IPS DF 6.9 (cell line): ENCODE measurements at regions not wholly inside any gene's neighbourhood (a gene's known extent, or its start where the extent isn't known, plus 50 kb on each side); places are given as distances from the start of the nearest gene placed in this dataset.
A peak's percentile ranks its signal among the peaks of the same experiment; 100 is the strongest.
"Not testable (repeated sequence)": the region's sequence is repeated elsewhere in the genome, so short reads cannot be mapped to it uniquely, and the experiment has no call there.

ENCODE experiments used
- DNase-seq: peaks from one replicate; pipeline ENCODE4 v3.0.0-alpha.2; 2013; ENCODE audit warnings: low read depth, low spot score
- H3K27ac ChIP-seq: one replicate; pipeline ENCODE4 v1.5.1; 2013; ENCODE audit warnings: low read length, control low read depth
- H3K27me3 ChIP-seq: 2 replicates; pipeline ENCODE4 v1.6.1; 2013; ENCODE audit warnings: mild to moderate bottlenecking, low read length; ENCODE audit not compliant: control insufficient read depth, insufficient read depth
- H3K36me3 ChIP-seq: 2 replicates; pipeline ENCODE4 v1.6.1; 2013; ENCODE audit warnings: low read length; ENCODE audit not compliant: control insufficient read depth, insufficient read depth
- H3K4me1 ChIP-seq: 2 replicates; pipeline ENCODE4 v1.6.1; 2013; ENCODE audit warnings: low read length; ENCODE audit not compliant: control insufficient read depth, insufficient read depth
- H3K4me3 ChIP-seq: 2 replicates; pipeline ENCODE4 v1.5.1; 2013; ENCODE audit warnings: mild to moderate bottlenecking, low read length
- H3K9me3 ChIP-seq: 2 replicates; pipeline ENCODE4 v1.6.1; 2013; ENCODE audit warnings: low read length, inconsistent platforms; ENCODE audit not compliant: control insufficient read depth, insufficient read depth
- WGBS: extraction: QIAGEN DNeasy Blood & Tissue Kit; methylation state at CpG from one replicate; pipeline ENCODE4 v1.1.7; 2013; ENCODE audit warnings: mixed read lengths, missing lambda C conversion rate; ENCODE audit not compliant: insufficient read length, insufficient coverage; 5-methylcytosine and 5-hydroxymethylcytosine counted together

DNA sequence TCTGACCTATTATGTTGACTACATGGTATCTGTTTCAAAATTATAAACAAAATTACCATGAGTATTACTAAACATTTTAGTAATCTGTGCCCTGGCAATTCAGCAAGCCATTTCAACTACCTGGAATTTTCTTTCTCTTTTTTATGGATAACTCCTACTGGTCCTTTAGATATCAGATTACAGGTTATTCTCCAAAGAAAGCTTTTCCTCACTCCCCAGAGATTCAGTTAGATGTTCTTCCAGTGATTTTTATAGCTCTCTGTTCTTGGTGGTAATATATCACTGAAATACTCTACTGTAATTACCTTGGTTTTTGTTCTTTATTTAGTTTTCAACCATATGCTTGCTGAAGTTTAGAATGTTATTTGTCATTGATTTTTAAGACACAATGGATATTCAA, 930.2 kb upstream of the FOXG1 start:
- no peaks in the 10 kb centered on the region for H3K9me3 ChIP-seq
- H3K27ac ChIP-seq = no peak overlapping the region
- H3K4me1 ChIP-seq = no peaks in the 10 kb centered on the region
- no peaks in the 10 kb centered on the region for H3K27me3 ChIP-seq
- no peaks in the 10 kb centered on the region for H3K36me3 ChIP-seq
- no peak for DNase-seq
- H3K4me3 ChIP-seq = no peak overlapping the region

DNA sequence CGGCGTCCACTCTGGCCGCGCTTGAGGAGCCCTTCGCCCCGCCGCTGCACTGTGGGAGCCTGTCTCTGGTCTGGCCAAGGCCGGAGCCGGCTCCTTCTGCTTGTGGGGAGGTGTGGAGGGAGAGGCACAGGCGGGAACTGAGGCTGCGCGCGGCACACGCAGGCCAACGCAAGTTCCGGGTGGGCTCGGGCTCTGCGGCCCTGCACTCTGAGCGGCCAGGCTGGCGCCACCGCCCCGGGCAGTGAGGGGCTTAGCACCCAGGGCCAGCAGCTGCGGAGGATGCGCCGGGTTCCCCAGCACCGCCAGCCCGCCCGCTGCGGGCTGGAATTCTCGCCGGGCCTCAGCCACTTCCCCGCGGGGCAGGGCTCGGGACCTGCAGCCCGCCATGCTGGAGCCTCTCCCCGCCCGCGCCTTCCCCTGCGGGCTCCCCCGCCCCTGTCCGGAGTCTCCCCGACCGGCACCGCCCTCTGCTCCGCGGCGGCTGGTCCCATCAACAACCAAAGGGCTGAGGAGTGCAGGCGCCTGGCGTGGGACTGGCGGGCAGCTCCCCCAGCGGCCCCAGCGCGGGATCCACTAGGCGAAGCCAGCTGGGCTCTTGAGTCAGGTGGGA, 921.2 kb upstream of the FOXG1 start:
- no CpG with 5 or more reads among the region's 54 CpGs for WGBS
- H3K27ac ChIP-seq = no peak overlapping the region
- H3K27me3 ChIP-seq = no peaks in the 10 kb centered on the region
- H3K4me1 ChIP-seq = no peaks in the 10 kb centered on the region; the same call in 1 of the 2 replicates
- DNase-seq = no peak
- H3K9me3 ChIP-seq = no peaks in the 10 kb centered on the region
- no peaks in the 10 kb centered on the region for H3K36me3 ChIP-seq
- no peak overlapping the region for H3K4me3 ChIP-seq

DNA sequence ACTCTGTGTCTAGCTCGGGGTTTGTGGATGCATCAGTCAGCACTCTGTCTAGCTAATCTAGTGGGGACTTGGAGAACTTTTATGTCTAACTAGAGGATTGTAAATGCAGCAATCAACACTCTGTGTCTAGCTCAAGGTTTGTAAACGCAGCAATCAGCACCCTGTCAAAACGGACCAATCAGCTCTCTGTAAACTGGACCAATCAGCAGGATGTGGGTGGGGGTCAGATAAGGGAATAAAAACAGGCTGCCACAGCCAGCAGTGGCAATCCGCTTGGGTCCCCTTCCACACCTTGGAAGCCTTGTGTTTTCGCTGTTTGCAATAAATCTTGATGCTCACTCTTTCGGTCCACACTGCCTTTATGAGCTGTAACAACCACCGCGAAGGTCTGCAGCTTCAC, 920.7 kb upstream of the FOXG1 start:
- Histone ChIP-seq H3K4me1 (no peaks in the 10 kb centered on the region; the same call in 1 of the 2 replicates), H3K9me3 (no peaks in the 10 kb centered on the region), H3K4me3 (no peak overlapping the region), H3K36me3 (no peaks in the 10 kb centered on the region), H3K27me3 (no peaks in the 10 kb centered on the region), H3K27ac (no peak overlapping the region)
- no CpG with 5 or more reads among the region's 8 CpGs for WGBS
- DNase-seq = no peak

DNA sequence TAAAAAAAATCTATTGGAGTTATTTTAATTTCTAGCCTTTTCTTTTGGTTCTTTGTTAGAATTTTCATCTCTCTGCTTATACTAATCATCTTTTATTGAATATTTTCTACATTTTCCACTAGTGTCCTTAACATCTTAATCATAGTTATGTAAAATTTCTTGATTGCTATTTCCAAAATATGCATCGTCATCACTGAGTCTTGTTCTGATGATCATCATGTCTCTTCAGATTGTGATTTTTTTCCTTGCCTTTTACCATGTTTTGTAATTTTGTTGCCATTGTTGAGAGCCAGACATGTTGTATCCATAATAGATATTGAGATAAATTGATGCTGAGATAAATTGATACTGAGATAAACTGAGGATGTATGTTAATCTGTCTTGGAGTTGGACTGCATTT, 919.1 kb upstream of the FOXG1 start:
- not testable (repeated sequence) for H3K4me1 ChIP-seq, H3K9me3 ChIP-seq, H3K27ac ChIP-seq, DNase-seq, H3K4me3 ChIP-seq, H3K36me3 ChIP-seq, H3K27me3 ChIP-seq
- no CpG with 5 or more reads among the region's 1 CpG for WGBS

DNA sequence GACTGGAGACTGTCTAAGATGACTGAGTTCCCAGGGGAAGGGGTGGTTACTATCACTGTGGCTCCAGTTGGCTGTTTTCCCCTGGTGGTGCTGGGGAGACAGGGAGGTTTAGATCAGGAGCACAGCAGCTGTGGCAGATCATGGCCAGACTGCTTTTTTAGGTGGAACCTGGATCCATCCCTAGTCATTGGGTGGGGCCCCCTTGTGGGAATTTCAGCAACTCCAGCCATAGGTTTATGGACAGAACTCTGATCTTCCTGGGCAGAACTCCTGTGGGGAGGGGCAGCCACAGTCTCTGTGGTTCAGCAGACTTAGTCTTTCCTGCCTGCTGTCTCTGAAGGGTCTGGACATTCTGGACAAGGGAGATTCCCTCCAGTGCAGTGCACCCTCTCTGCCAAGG, 917.4 kb upstream of the FOXG1 start:
- H3K27ac ChIP-seq, H3K9me3 ChIP-seq, H3K36me3 ChIP-seq, H3K27me3 ChIP-seq, DNase-seq, H3K4me3 ChIP-seq, H3K4me1 ChIP-seq: not testable (repeated sequence)

DNA sequence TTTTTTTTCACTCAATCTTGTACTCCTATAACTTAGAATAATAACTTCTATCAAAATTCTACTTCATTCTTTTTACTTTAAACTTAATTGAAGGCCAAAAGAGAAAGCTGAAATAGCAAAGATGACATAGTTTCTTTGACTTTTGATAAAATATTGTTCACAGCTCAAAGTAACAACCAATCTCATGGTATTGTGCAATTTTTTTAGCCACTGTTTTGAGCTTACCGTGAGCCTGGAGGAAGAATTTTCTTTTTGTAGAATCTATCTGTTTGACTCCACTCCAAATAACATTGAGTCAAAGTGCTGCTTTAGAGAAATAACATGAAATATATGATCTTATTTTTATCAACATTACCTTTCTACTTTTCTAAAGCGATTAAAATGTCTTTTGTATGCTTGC, 903.9 kb upstream of the FOXG1 start:
- no peaks in the 10 kb centered on the region for H3K9me3 ChIP-seq
- no CpG with 5 or more reads among the region's 2 CpGs for WGBS
- DNase-seq = no peak
- no peak overlapping the region for H3K27ac ChIP-seq
- no peaks in the 10 kb centered on the region for H3K36me3 ChIP-seq
- no peak overlapping the region for H3K4me3 ChIP-seq
- H3K27me3 ChIP-seq = no peaks in the 10 kb centered on the region
- no peaks in the 10 kb centered on the region for H3K4me1 ChIP-seq

DNA sequence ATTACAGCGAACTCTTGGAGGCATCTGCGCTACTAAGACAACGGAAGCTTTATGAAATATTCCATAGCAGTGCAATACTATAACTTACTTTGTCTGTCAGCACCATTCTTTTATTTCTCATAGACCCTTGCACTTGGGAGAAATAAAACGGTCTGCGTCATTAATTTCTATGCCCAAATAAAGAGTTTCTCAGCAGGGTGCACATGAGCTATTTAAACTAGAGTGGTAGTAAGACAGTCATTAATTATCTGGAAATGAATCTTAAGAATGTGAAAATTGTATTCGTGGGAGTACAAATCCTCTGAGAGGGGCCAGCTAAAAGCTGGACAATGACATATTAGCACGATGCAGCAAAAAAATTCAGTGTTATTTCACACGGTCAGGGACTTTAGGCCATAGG, 903.4 kb upstream of the FOXG1 start:
- H3K4me3 ChIP-seq = no peak overlapping the region
- H3K4me1 ChIP-seq = no peaks in the 10 kb centered on the region
- no CpG with 5 or more reads among the region's 8 CpGs for WGBS
- H3K27me3 ChIP-seq = no peaks in the 10 kb centered on the region
- H3K9me3 ChIP-seq = no peaks in the 10 kb centered on the region
- no peak for DNase-seq
- H3K27ac ChIP-seq = no peak overlapping the region
- H3K36me3 ChIP-seq = no peaks in the 10 kb centered on the region

DNA sequence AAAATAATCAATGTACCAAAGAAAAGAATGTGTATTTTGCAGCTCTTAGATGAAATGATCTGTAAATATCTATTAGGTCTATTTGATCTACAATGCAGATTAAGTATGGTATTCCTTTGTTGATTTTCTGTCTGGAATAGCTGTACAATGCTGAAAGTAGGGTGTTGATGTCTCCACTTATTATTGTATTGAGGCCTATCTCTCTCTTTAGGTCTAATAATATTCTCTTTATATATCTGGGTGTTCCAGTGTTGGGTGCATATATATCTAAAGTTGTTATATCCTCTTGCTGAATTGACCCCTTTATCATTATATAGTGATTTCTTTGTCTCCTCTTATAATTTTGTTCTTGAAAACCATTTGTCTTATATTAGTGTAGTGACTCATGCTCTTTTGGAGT, 885.5 kb upstream of the FOXG1 start:
- H3K36me3 ChIP-seq = no peaks in the 10 kb centered on the region
- H3K27ac ChIP-seq = no peak overlapping the region
- H3K27me3 ChIP-seq = no peaks in the 10 kb centered on the region
- no peak for DNase-seq
- no peak overlapping the region for H3K4me3 ChIP-seq
- no peaks in the 10 kb centered on the region for H3K9me3 ChIP-seq
- H3K4me1 ChIP-seq = no peaks in the 10 kb centered on the region

DNA sequence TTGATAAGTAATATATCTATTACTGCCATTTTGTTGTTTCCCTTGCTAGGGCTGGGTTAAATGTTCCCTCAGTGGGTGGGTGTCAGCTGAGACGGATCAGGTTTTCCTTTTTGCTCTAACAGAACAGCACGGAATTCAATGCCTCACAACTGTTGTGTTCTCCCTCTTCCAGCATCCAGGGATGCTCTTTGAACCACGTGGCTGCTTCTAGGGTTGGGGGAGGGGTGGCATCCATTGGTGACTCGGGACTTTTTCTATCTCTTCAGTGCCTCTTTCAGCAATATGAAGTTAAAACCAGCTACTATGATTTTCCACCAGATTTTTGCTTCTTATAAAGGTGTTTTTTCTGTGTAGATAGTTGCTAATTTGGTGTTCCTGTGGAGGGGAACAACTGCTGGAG, 884.9 kb upstream of the FOXG1 start:
- DNase-seq = peak; percentile 4
- Histone ChIP-seq H3K9me3 (no peaks in the 10 kb centered on the region), H3K36me3 (no peaks in the 10 kb centered on the region), H3K27me3 (no peaks in the 10 kb centered on the region), H3K27ac (no peak overlapping the region), H3K4me3 (no peak overlapping the region), H3K4me1 (no peaks in the 10 kb centered on the region)
- WGBS = no CpG with 5 or more reads among the region's 4 CpGs

DNA sequence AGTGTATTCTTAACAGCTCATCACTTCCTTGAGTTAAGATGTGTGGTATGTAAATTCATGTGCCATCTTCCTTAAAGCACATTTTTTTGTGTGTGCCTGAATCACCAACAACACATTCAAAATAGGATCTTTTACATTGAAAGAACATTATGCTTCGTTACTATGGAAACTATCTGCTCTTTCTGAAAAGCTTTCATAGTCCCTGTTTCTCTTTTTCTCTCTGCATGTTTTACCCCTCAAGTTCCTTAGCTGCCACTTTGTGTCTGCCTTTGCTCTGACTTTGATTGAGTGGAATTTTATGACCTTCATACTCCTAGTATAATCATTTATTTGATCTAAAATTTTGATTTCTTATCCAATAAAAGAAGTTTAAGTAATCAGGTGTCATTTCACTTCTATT, 880.3 kb upstream of the FOXG1 start:
- Histone ChIP-seq H3K4me3 (no peak overlapping the region), H3K4me1 (no peaks in the 10 kb centered on the region), H3K9me3 (no peaks in the 10 kb centered on the region), H3K27me3 (no peaks in the 10 kb centered on the region), H3K27ac (no peak overlapping the region), H3K36me3 (no peaks in the 10 kb centered on the region)
- no peak for DNase-seq
- WGBS = no CpG with 5 or more reads among the region's 1 CpG

DNA sequence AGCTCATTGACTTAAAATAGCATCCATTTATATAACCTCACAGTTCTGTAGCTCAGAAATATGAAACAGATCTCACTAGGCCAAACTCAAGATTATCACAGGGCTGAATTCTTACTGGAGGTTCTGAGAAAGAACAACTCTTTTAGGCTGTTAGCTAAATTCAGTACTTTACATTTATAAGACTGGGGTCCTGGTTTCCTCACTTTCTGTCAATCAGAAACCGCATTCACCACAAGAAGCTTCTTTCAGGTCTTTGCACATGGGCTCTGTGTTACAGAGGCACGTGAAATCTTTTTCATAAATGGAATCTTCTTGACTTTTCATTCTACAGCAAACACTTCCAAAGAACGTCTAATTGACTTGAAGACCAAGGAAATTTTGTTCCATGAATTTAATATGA, 876.3 kb upstream of the FOXG1 start:
- no peaks in the 10 kb centered on the region for H3K36me3 ChIP-seq
- H3K4me1 ChIP-seq = no peaks in the 10 kb centered on the region
- no peaks in the 10 kb centered on the region for H3K9me3 ChIP-seq
- no peaks in the 10 kb centered on the region for H3K27me3 ChIP-seq
- H3K27ac ChIP-seq = no peak overlapping the region
- no CpG with 5 or more reads among the region's 3 CpGs for WGBS
- DNase-seq = no peak
- no peak overlapping the region for H3K4me3 ChIP-seq
